Limb (tissue), 2 donors: ENCODE measurements at regions not wholly inside any gene's neighbourhood (a gene's known extent, or its start where the extent isn't known, plus 50 kb on each side); places are given as distances from the start of the nearest gene placed in this dataset.
A peak's percentile ranks its signal among the peaks of the same experiment; 100 is the strongest.

Source experiments
- DNase-seq, 2 donors: peaks; one replicate each; pipeline ENCODE4 v3.0.0-alpha.2; 2016; ENCODE audit errors: extremely low spot score in 2 of 2

- DNase-seq = peak in 1 of 2 donors; percentile 24
Measured at GRCh38 chr22:48319321-48320047, 1508.2 kb downstream of the BRD1 start.

GRCh38 chr22:48318575-48319320 is 1508.9 kb downstream of the BRD1 start:
- DNase-seq = peak in 1 of 2 donors; percentile 12

GRCh38 chr22:48318173-48318572 is 1509.5 kb downstream of the BRD1 start:
- DNase-seq = no peak

- DNase-seq = peak in 1 of 2 donors; percentile 24
Measured at GRCh38 chr22:48316257-48317250, 1511.1 kb downstream of the BRD1 start.

- peak in 1 of 2 donors; percentile 18 for DNase-seq
Measured at GRCh38 chr22:48315439-48316256, 1512.0 kb downstream of the BRD1 start.

- no peak for DNase-seq
Measured at GRCh38 chr22:48314073-48314472, 1513.6 kb downstream of the BRD1 start.

GRCh38 chr22:48313175-48313830 is 1514.4 kb downstream of the BRD1 start:
- no peak for DNase-seq

GRCh38 chr22:48310740-48311139 is 1516.9 kb downstream of the BRD1 start:
- DNase-seq = no peak

- no peak for DNase-seq
Measured at GRCh38 chr22:48310289-48310688, 1517.4 kb downstream of the BRD1 start.

GRCh38 chr22:48309836-48310235 is 1517.8 kb downstream of the BRD1 start:
- no peak for DNase-seq

GRCh38 chr22:48309115-48309705 is 1518.5 kb downstream of the BRD1 start:
- DNase-seq = no peak

GRCh38 chr22:48307931-48308330 is 1519.7 kb downstream of the BRD1 start:
- DNase-seq = no peak

GRCh38 chr22:48306785-48307510 is 1520.7 kb downstream of the BRD1 start:
- DNase-seq = no peak

- DNase-seq = no peak
Measured at GRCh38 chr22:48306284-48306683, 1521.4 kb downstream of the BRD1 start.

- DNase-seq = no peak
Measured at GRCh38 chr22:48305726-48306235, 1521.9 kb downstream of the BRD1 start.

- DNase-seq = no peak
Measured at GRCh38 chr22:48303369-48303725, 1524.3 kb downstream of the BRD1 start.

GRCh38 chr22:48302657-48303368 is 1524.9 kb downstream of the BRD1 start:
- DNase-seq = no peak

GRCh38 chr22:48301908-48302307 is 1525.8 kb downstream of the BRD1 start:
- no peak for DNase-seq
